Naive thymus-derived CD4-positive, alpha-beta T cell (primary cell): ENCODE measurements at regions not wholly inside any gene's neighbourhood (a gene's known extent, or its start where the extent isn't known, plus 50 kb on each side); places are given as distances from the start of the nearest gene placed in this dataset.

Experiments used
- ATAC-seq: fragments of 150-1000 bp; cut with Tn5 transposase; 2 replicates; pipeline ENCODE4 v1.10.0; 2021; ENCODE audit warnings: mild to moderate bottlenecking, moderate library complexity
- CTCF ChIA-PET: fragments of 350-600 bp; sonication (Branson Sonifier 250); formaldehyde crosslinking; loops from one replicate; lab custom pipeline; 2021; ENCODE audit warnings: antibody characterized with exemption; lab: Charles Lee
- POLR2A ChIA-PET: fragments of 350-600 bp; sonication (Branson Sonifier 250); formaldehyde crosslinking; loops from one replicate; lab custom pipeline; 2021; ENCODE audit warnings: antibody characterized with exemption, inconsistent platforms; lab: Charles Lee
- DNase-seq, 9 donors: peaks; one replicate each; pipeline versions ENCODE4 v3.0.0 to v3.0.0-alpha.2; 2020 to 2022; ENCODE audit warnings: mixed read lengths in 1 of 9
- H3K27ac ChIP-seq: one replicate; pipeline ENCODE4 v1.7.0; 2013; ENCODE audit warnings: mild to moderate bottlenecking, low read depth, low read length, moderate library complexity
- H3K27me3 ChIP-seq, 2 donors: one replicate each; pipeline ENCODE4 v1.7.0; 2013; ENCODE audit warnings: low read length in 2 of 2, mild to moderate bottlenecking in 2 of 2, moderate library complexity in 2 of 2; ENCODE audit not compliant: control insufficient read depth in 2 of 2, insufficient read depth in 2 of 2
- H3K36me3 ChIP-seq, 3 experiments: 1 replicate in 2 of 3; 2 replicates in 1 of 3; pipeline ENCODE4 v1.7.0; 2013; ENCODE audit warnings: low read length in 3 of 3, mild to moderate bottlenecking in 3 of 3, moderate library complexity in 1 of 3; ENCODE audit not compliant: insufficient read depth in 3 of 3, control insufficient read depth in 2 of 3
- H3K4me1 ChIP-seq, 2 donors: one replicate each; pipeline ENCODE4 v1.7.0; 2013; ENCODE audit warnings: low read length in 2 of 2, mild to moderate bottlenecking in 2 of 2, moderate library complexity in 1 of 2; ENCODE audit not compliant: control insufficient read depth in 2 of 2, insufficient read depth in 2 of 2
- H3K4me3 ChIP-seq: 2 replicates; pipeline ENCODE4 v1.7.0; 2013; ENCODE audit warnings: mild to moderate bottlenecking, low read length
- H3K9me3 ChIP-seq, 3 experiments: 1 replicate in 2 of 3; 2 replicates in 1 of 3; pipeline ENCODE4 v1.7.0; 2013; ENCODE audit warnings: low read length in 3 of 3; ENCODE audit not compliant: control insufficient read depth in 2 of 3
- H3K27ac Mint-ChIP-seq, 9 donors: one replicate each; pipeline ENCODE4 v1.8.0; 2020 to 2022; ENCODE audit warnings: mixed read lengths in 9 of 9, mild to moderate bottlenecking in 8 of 9, moderate library complexity in 5 of 9, inconsistent platforms in 2 of 9
- H3K27me3 Mint-ChIP-seq, 5 donors: one replicate each; pipeline ENCODE4 v1.8.0; 2021 to 2022; ENCODE audit warnings: mixed read lengths in 5 of 5, mild to moderate bottlenecking in 1 of 5
- H3K36me3 Mint-ChIP-seq, 5 donors: one replicate each; pipeline ENCODE4 v1.8.0; 2020 to 2022; ENCODE audit warnings: mixed read lengths in 5 of 5, mild to moderate bottlenecking in 3 of 5, inconsistent platforms in 1 of 5
- H3K4me1 Mint-ChIP-seq, 7 donors: one replicate each; pipeline ENCODE4 v1.8.0; 2020 to 2022; ENCODE audit warnings: mixed read lengths in 7 of 7, mild to moderate bottlenecking in 3 of 7, inconsistent platforms in 1 of 7
- H3K4me3 Mint-ChIP-seq, 10 donors: one replicate each; pipeline ENCODE4 v1.8.0; 2020 to 2022; ENCODE audit warnings: mild to moderate bottlenecking in 10 of 10, mixed read lengths in 10 of 10, moderate library complexity in 6 of 10, inconsistent platforms in 2 of 10
- H3K9me3 Mint-ChIP-seq, 11 donors: one replicate each; pipeline ENCODE4 v1.8.0; 2020 to 2022; ENCODE audit warnings: mixed read lengths in 11 of 11, mild to moderate bottlenecking in 4 of 11, inconsistent platforms in 1 of 11, moderate library complexity in 1 of 11
- intact Hi-C, 2 donors: fragments of 100-400 bp; cut with micrococcal nuclease; formaldehyde crosslinking; loops; one replicate each; pipeline ENCODE4 v1.15.1; 2023

GRCh38 chr7:33738260-33738935, 166.9 kb upstream of the BMPER start:
- Mint-ChIP-seq H3K27ac (no peak overlapping the region), H3K4me1 (peaks cover 0 to 6% (median 0%) of the 10 kb centered on the region in 7 donors), H3K9me3 (peaks cover 0 to 7% (median 0%) of the 10 kb centered on the region in 11 donors), H3K4me3 (no peak overlapping the region), H3K27me3 (peaks cover 0 to 3% (median 0%) of the 10 kb centered on the region in 5 donors), H3K36me3 (peaks cover 0 to 13% (median under 1%) of the 10 kb centered on the region in 5 donors)
- Histone ChIP-seq H3K4me1 (no peaks in the 10 kb centered on the region), H3K4me3 (no peak overlapping the region), H3K36me3 (no peaks in the 10 kb centered on the region), H3K9me3 (no peaks in the 10 kb centered on the region), H3K27me3 (no peaks in the 10 kb centered on the region), H3K27ac (no peak overlapping the region)
- ChIA-PET POLR2A (no interaction called here), CTCF (no interaction called here)
- intact Hi-C loops = no loop called here
- no peak for DNase-seq
- no peak for ATAC-seq

GRCh38 chr7:33739286-33739685, 166.1 kb upstream of the BMPER start:
- H3K36me3 Mint-ChIP-seq = peaks cover 0 to 13% (median 0%) of the 10 kb centered on the region in 5 donors
- Histone ChIP-seq H3K36me3 (no peaks in the 10 kb centered on the region), H3K4me1 (no peaks in the 10 kb centered on the region), H3K9me3 (no peaks in the 10 kb centered on the region), H3K4me3 (no peak overlapping the region), H3K27me3 (no peaks in the 10 kb centered on the region), H3K27ac (no peak overlapping the region)
- intact Hi-C loops = no loop called here
- ChIA-PET CTCF (no interaction called here), POLR2A (no interaction called here)
- H3K9me3 Mint-ChIP-seq = peaks cover 0 to 13% (median 0%) of the 10 kb centered on the region in 11 donors
- ATAC-seq (no peak), DNase-seq (no peak)
- no peak overlapping the region for H3K27ac Mint-ChIP-seq
- H3K4me3 Mint-ChIP-seq = no peak overlapping the region
- peaks cover 0 to 6% (median 0%) of the 10 kb centered on the region in 7 donors for H3K4me1 Mint-ChIP-seq
- peaks cover 0 to 3% (median 0%) of the 10 kb centered on the region in 5 donors for H3K27me3 Mint-ChIP-seq

DNA sequence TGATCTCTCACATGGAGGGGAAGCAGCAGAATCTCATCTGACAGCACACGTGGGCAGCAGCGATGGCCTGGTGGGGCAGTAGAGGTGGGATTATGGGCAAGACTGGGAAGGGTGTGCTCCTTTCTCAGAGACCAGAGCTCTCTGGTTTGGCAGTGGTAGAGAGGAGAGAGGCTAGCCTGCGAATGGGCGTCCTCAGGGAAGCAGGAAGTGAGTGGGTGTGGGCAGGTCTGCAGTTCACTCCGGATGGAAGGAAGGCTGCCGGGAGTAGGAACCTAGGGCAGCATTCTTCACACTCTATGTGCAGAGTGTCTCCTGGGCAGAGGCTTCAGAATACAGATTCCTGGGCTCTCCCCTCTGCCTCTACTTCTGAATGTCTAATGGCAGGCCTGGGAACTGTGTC, 162.8 kb upstream of the BMPER start:
- Histone ChIP-seq H3K4me1 (no peaks in the 10 kb centered on the region), H3K4me3 (no peak overlapping the region), H3K27ac (no peak overlapping the region), H3K27me3 (no peaks in the 10 kb centered on the region), H3K9me3 (no peaks in the 10 kb centered on the region), H3K36me3 (no peaks in the 10 kb centered on the region)
- peaks cover 0 to 9% (median 0%) of the 10 kb centered on the region in 11 donors for H3K9me3 Mint-ChIP-seq
- intact Hi-C loops = no loop called here
- H3K4me1 Mint-ChIP-seq = peaks cover 0 to 6% (median 0%) of the 10 kb centered on the region in 7 donors
- POLR2A ChIA-PET = no interaction called here
- CTCF ChIA-PET = no interaction called here
- H3K27me3 Mint-ChIP-seq = peaks cover 0 to 6% (median 0%) of the 10 kb centered on the region in 5 donors
- no peak overlapping the region for H3K4me3 Mint-ChIP-seq
- H3K27ac Mint-ChIP-seq = no peak overlapping the region
- no peak for ATAC-seq
- peaks cover 0 to 3% (median 0%) of the 10 kb centered on the region in 5 donors for H3K36me3 Mint-ChIP-seq
- no peak for DNase-seq

- Histone ChIP-seq H3K9me3 (no peaks in the 10 kb centered on the region), H3K4me1 (no peaks in the 10 kb centered on the region), H3K4me3 (no peak overlapping the region), H3K27me3 (no peaks in the 10 kb centered on the region), H3K27ac (no peak overlapping the region), H3K36me3 (no peaks in the 10 kb centered on the region)
- Mint-ChIP-seq H3K36me3 (no peaks in the 10 kb centered on the region), H3K27me3 (peaks cover 0 to 6% (median 0%) of the 10 kb centered on the region in 5 donors), H3K4me3 (no peak overlapping the region), H3K4me1 (peaks cover 0 to 6% (median 0%) of the 10 kb centered on the region in 7 donors), H3K9me3 (peaks cover 0 to 6% (median 0%) of the 10 kb centered on the region in 11 donors), H3K27ac (no peak overlapping the region)
- ATAC-seq (no peak), DNase-seq (no peak)
- intact Hi-C loops = no loop called here
- ChIA-PET POLR2A (no interaction called here), CTCF (no interaction called here)
Measured at GRCh38 chr7:33742999-33743587, 162.2 kb upstream of the BMPER start.

DNA sequence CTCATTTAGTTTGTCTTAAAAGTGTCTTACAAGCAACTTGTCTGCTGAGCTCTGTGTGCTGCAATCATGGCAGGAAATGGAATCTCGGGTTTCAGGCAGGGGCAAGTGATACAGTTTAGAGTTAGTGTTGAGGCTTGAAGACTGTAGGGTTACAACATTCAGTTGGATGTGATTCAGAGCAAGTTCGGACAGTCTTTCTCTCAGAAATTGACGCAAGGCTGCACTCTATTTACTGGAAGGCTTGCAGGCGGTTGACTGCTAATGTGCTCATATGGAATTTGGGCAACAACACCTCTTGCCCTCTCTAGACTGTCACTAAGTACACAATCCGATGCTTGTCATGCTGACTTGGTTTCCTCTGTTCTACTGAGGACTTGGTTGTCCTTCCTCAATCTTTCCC, 161.7 kb upstream of the BMPER start:
- Histone ChIP-seq H3K27ac (no peak overlapping the region), H3K36me3 (no peaks in the 10 kb centered on the region), H3K9me3 (no peaks in the 10 kb centered on the region), H3K4me1 (no peaks in the 10 kb centered on the region), H3K27me3 (no peaks in the 10 kb centered on the region), H3K4me3 (no peak overlapping the region)
- Mint-ChIP-seq H3K36me3 (peaks cover 0 to 2% (median 0%) of the 10 kb centered on the region in 5 donors), H3K27ac (no peak overlapping the region), H3K4me1 (peaks cover 0 to 6% (median 0%) of the 10 kb centered on the region in 7 donors), H3K9me3 (peaks cover 0 to 6% (median 0%) of the 10 kb centered on the region in 11 donors), H3K4me3 (no peak overlapping the region), H3K27me3 (peaks cover 0 to 6% (median 0%) of the 10 kb centered on the region in 5 donors)
- no peak for ATAC-seq
- DNase-seq = no peak
- CTCF ChIA-PET = no interaction called here
- intact Hi-C loops = no loop called here
- POLR2A ChIA-PET = no interaction called here

- H3K36me3 Mint-ChIP-seq = peaks cover 0 to 4% (median under 1%) of the 10 kb centered on the region in 5 donors
- no peaks in the 10 kb centered on the region for H3K36me3 ChIP-seq
- CTCF ChIA-PET = no interaction called here
- no peaks in the 10 kb centered on the region for H3K9me3 ChIP-seq
- H3K4me3 ChIP-seq = no peak overlapping the region
- H3K27me3 Mint-ChIP-seq = peaks cover 0 to 6% (median 0%) of the 10 kb centered on the region in 5 donors
- peaks cover 0 to 6% (median 0%) of the 10 kb centered on the region in 11 donors for H3K9me3 Mint-ChIP-seq
- intact Hi-C loops = no loop called here
- no peak for DNase-seq
- POLR2A ChIA-PET = no interaction called here
- H3K27me3 ChIP-seq = no peaks in the 10 kb centered on the region
- peaks cover 0 to 6% (median 0%) of the 10 kb centered on the region in 7 donors for H3K4me1 Mint-ChIP-seq
- H3K4me3 Mint-ChIP-seq = no peak overlapping the region
- no peak overlapping the region for H3K27ac Mint-ChIP-seq
- H3K4me1 ChIP-seq = no peaks in the 10 kb centered on the region
- ATAC-seq = no peak
- H3K27ac ChIP-seq = no peak overlapping the region
Measured at GRCh38 chr7:33744293-33745075, 160.9 kb upstream of the BMPER start.
